ENCODE measurements at regions not wholly inside any gene's neighbourhood (a gene's known extent, or its start where the extent isn't known, plus 50 kb on each side); places are given as distances from the start of the nearest gene placed in this dataset.

DNA sequence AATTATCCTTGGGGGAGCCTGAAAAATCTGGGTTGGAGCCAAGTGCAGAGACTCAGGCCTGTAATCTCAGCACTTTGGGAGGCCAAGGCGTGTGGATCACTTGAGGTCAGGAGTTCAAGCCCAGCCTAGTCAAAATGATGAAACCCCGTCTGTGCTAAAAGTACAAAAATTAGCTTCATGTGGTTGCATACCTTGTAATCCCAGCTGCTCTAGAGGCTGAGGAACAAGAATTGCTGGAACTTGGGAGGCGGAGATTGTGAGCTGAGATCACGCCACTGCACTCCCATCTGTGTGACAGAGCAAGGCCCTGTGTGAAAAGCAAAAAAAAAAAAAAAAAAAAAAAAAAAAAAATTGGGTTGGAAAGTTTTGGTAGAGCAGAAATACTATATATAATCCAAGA lies 1563.6 kb upstream of the PRMT6 start:
- no peak for TF ChIP-seq CTCF (IDR thresholded peaks at IDR 0.05)
- TF ChIP-seq POLR2A (IDR thresholded peaks at IDR 0.05), result no peak
- TF ChIP-seq EP300 (IDR thresholded peaks at IDR 0.05), result no peak
